OCI-LY1 (cell line): ENCODE measurements at regions not wholly inside any gene's neighbourhood (a gene's known extent, or its start where the extent isn't known, plus 50 kb on each side); places are given as distances from the start of the nearest gene placed in this dataset.

Experiments used
- H2AFZ ChIP-seq: fragments of 200-600 bp; sonication (generic), shearing (Covaris generic); 2 replicates; pipeline ENCODE4 v1.6.0; 2014; ENCODE audit warnings: antibody characterized with exemption, mild to moderate bottlenecking, low read length
- H3F3A ChIP-seq: fragments of 200-600 bp; sonication (generic), shearing (Covaris generic); 2 replicates; pipeline ENCODE4 v1.6.0; 2014; ENCODE audit warnings: mild to moderate bottlenecking, antibody characterized with exemption, low read length, moderate library complexity; ENCODE audit not compliant: insufficient read depth
- H3K27ac ChIP-seq: fragments of 200-600 bp; sonication (generic); 2 replicates; pipeline ENCODE4 v1.5.1; 2014; ENCODE audit warnings: low read length, mixed run types, mild to moderate bottlenecking, low read depth; ENCODE audit not compliant: poor library complexity, severe bottlenecking
- H3K27me3 ChIP-seq: fragments of 200-600 bp; sonication (generic); 2 replicates; pipeline ENCODE4 v1.6.0; 2014; ENCODE audit warnings: antibody characterized with exemption, mild to moderate bottlenecking, low read length, moderate library complexity; ENCODE audit not compliant: insufficient read depth
- H3K36me3 ChIP-seq: fragments of 200-600 bp; sonication (generic); 2 replicates; pipeline ENCODE4 v1.6.1; 2014; ENCODE audit warnings: mild to moderate bottlenecking, antibody characterized with exemption, low read length, moderate library complexity, mixed read lengths; ENCODE audit not compliant: insufficient read depth
- H3K4me1 ChIP-seq: fragments of 200-600 bp; sonication (generic); 2 replicates; pipeline ENCODE4 v1.5.1; 2014; ENCODE audit warnings: mild to moderate bottlenecking, low read length, moderate library complexity; ENCODE audit not compliant: insufficient read depth, severe bottlenecking
- H3K4me2 ChIP-seq: fragments of 200-600 bp; sonication (generic), shearing (Covaris generic); 2 replicates; pipeline ENCODE4 v1.6.1; 2014; ENCODE audit warnings: low read length
- H3K4me3 ChIP-seq: fragments of 200-600 bp; sonication (generic); 2 replicates; pipeline ENCODE4 v1.5.1; 2014; ENCODE audit warnings: low read length, low read depth, mild to moderate bottlenecking, mixed read lengths; ENCODE audit not compliant: poor library complexity, severe bottlenecking
- H3K79me2 ChIP-seq: fragments of 200-600 bp; shearing (Covaris generic); 2 replicates; pipeline ENCODE4 v1.6.1; 2016; ENCODE audit warnings: mixed run types, low read length, mixed read lengths; ENCODE audit not compliant: insufficient read depth
- H3K9ac ChIP-seq: fragments of 200-600 bp; sonication (generic), shearing (Covaris generic); 2 replicates; pipeline ENCODE4 v1.6.1; 2014; ENCODE audit warnings: mild to moderate bottlenecking, low read length, mixed read lengths
- H3K9me2 ChIP-seq: fragments of 200-600 bp; sonication (generic), shearing (Covaris generic); 2 replicates; pipeline ENCODE4 v1.6.1; 2014; ENCODE audit warnings: low read depth, mild to moderate bottlenecking, low read length, mixed read lengths
- H3K9me3 ChIP-seq: fragments of 200-600 bp; shearing (Covaris generic); 2 replicates; pipeline ENCODE4 v1.6.1; 2014; ENCODE audit warnings: low read length, mixed read lengths
- H4K20me1 ChIP-seq: fragments of 200-600 bp; sonication (generic), shearing (Covaris generic); 2 replicates; pipeline ENCODE4 v1.6.0; 2016; ENCODE audit warnings: mild to moderate bottlenecking, low read length; ENCODE audit not compliant: insufficient read depth
- EZH2 ChIP-seq: fragments of 200-600 bp; sonication (generic), shearing (Covaris generic); IDR thresholded peaks from 2 replicates; pipeline ENCODE4 v1.8.0; 2017; ENCODE audit warnings: borderline replicate concordance, mixed run types, mild to moderate bottlenecking, antibody characterized with exemption, low read length, moderate library complexity, mixed read lengths
- TF ChIP-seq, protein P1 (sequence below): fragments of 200-600 bp; sonication (generic), shearing (Covaris generic); IDR thresholded peaks from 2 replicates; pipeline ENCODE4 v1.5.1; 2017; ENCODE audit warnings: mild to moderate bottlenecking, antibody characterized with exemption, low read length, moderate library complexity, mixed read lengths

GRCh38 chr12:61384511-61384910 is 875.7 kb upstream of the USP15 start:
- no peaks in the 10 kb centered on the region for H3K79me2 ChIP-seq
- H3K27me3 ChIP-seq, result no peaks in the 10 kb centered on the region
- H3K4me2 ChIP-seq, result no peak overlapping the region

DNA sequence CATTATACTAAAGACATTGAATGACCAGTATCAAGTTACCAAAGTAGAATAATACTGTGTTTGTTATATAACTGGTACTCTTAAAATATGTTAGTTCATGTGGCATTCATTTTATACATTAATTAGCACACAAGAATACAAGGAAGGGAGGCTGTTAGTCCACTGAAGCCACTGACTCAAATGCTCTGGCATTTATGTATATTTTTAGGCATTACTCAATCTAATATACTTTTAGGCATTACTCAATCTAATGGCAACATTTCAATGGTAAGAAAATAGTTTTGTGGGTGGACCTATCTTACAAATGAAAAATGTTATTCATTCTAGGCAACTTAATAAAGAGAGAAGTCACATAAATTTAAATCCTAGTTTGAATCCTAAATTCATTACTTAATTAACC is 874.4 kb upstream of the USP15 start:
- Histone ChIP-seq H3K4me2 (no peak overlapping the region), H3K9me3 (peaks cover 3% of the 10 kb centered on the region; the same call in 1 of the 2 replicates)
- TF ChIP-seq, protein P1, sequence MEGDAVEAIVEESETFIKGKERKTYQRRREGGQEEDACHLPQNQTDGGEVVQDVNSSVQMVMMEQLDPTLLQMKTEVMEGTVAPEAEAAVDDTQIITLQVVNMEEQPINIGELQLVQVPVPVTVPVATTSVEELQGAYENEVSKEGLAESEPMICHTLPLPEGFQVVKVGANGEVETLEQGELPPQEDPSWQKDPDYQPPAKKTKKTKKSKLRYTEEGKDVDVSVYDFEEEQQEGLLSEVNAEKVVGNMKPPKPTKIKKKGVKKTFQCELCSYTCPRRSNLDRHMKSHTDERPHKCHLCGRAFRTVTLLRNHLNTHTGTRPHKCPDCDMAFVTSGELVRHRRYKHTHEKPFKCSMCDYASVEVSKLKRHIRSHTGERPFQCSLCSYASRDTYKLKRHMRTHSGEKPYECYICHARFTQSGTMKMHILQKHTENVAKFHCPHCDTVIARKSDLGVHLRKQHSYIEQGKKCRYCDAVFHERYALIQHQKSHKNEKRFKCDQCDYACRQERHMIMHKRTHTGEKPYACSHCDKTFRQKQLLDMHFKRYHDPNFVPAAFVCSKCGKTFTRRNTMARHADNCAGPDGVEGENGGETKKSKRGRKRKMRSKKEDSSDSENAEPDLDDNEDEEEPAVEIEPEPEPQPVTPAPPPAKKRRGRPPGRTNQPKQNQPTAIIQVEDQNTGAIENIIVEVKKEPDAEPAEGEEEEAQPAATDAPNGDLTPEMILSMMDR, result no peak
- TF ChIP-seq EZH2, result no peak

More at GRCh38 chr12:61384511-61384910, 875.7 kb upstream of the USP15 start:
- H3K9me2 ChIP-seq, result no peaks in the 10 kb centered on the region
- no peak overlapping the region for H3K4me3 ChIP-seq
- H3K9me3 ChIP-seq, result peaks cover 3% of the 10 kb centered on the region; the same call in 1 of the 2 replicates
- no peak overlapping the region for H3K27ac ChIP-seq
- no peak for TF ChIP-seq EZH2
- TF ChIP-seq, protein P1, result no peak
- no peaks in the 10 kb centered on the region for H3F3A ChIP-seq
- no peaks in the 10 kb centered on the region for H3K36me3 ChIP-seq
- no peak overlapping the region for H2AFZ ChIP-seq
- no peak overlapping the region for H3K9ac ChIP-seq
- no peaks in the 10 kb centered on the region for H3K4me1 ChIP-seq
- no peaks in the 10 kb centered on the region for H4K20me1 ChIP-seq

GRCh38 chr12:61397668-61398067 is 862.5 kb upstream of the USP15 start:
- no peak overlapping the region for H3K4me3 ChIP-seq
- H3K9me2 ChIP-seq, result no peaks in the 10 kb centered on the region
- H3K79me2 ChIP-seq, result no peaks in the 10 kb centered on the region
- no peaks in the 10 kb centered on the region for H3K27me3 ChIP-seq
- H4K20me1 ChIP-seq, result no peaks in the 10 kb centered on the region
- no peak for TF ChIP-seq EZH2
- TF ChIP-seq, protein P1, result no peak
- no peak overlapping the region for H2AFZ ChIP-seq
- H3K36me3 ChIP-seq, result no peaks in the 10 kb centered on the region
- no peak overlapping the region for H3K27ac ChIP-seq
- H3K4me2 ChIP-seq, result no peak overlapping the region
- no peaks in the 10 kb centered on the region for H3F3A ChIP-seq
- H3K9ac ChIP-seq, result no peak overlapping the region
- no peaks in the 10 kb centered on the region for H3K9me3 ChIP-seq
- no peaks in the 10 kb centered on the region for H3K4me1 ChIP-seq

More for the DNA sequence above, 874.4 kb upstream of the USP15 start:
- Histone ChIP-seq H3K27me3 (no peaks in the 10 kb centered on the region), H3K79me2 (no peaks in the 10 kb centered on the region), H3K9me2 (no peaks in the 10 kb centered on the region), H2AFZ (no peak overlapping the region), H3K36me3 (no peaks in the 10 kb centered on the region), H3K4me1 (no peaks in the 10 kb centered on the region), H3K4me3 (no peak overlapping the region), H3K9ac (no peak overlapping the region), H3K27ac (no peak overlapping the region), H4K20me1 (no peaks in the 10 kb centered on the region), H3F3A (no peaks in the 10 kb centered on the region)
